ENCODE measurements at regions not wholly inside any gene's neighbourhood (a gene's known extent, or its start where the extent isn't known, plus 50 kb on each side); places are given as distances from the start of the nearest gene placed in this dataset.

- no peak for TF ChIP-seq CTCF (IDR thresholded peaks at IDR 0.05)
These were observed 120.0 kb upstream of the SEL1L start for GRCh38 chr14:81653626-81654025.

GRCh38 chr14:81655423-81656314 lies 122.0 kb upstream of the SEL1L start:
- no peaks in the 10 kb centered on the region for H3K36me3 ChIP-seq (ENCODE audit: control insufficient read depth, insufficient read depth, low read length)
- no peak overlapping the region for H2AFZ ChIP-seq
- no peak overlapping the region for H3K4me2 ChIP-seq (ENCODE audit: low read length)
- H3K4me3 ChIP-seq (ENCODE audit: low read depth, low read length) = no peak overlapping the region
- no peaks in the 10 kb centered on the region for H3K79me2 ChIP-seq
- no peaks in the 10 kb centered on the region for H3K27me3 ChIP-seq (ENCODE audit: control insufficient read depth, insufficient read depth, low read length)
- H3K9me3 ChIP-seq (ENCODE audit: control insufficient read depth, low read length) = no peaks in the 10 kb centered on the region
- H3K27ac ChIP-seq = no peak overlapping the region
- no peak for TF ChIP-seq CTCF (IDR thresholded peaks at IDR 0.05)
- H3K9ac ChIP-seq = no peak overlapping the region
- no peaks in the 10 kb centered on the region for H3K4me1 ChIP-seq

More at GRCh38 chr14:81653626-81654025, 120.0 kb upstream of the SEL1L start:
- Histone ChIP-seq H3K36me3 (ENCODE audit: control insufficient read depth, insufficient read depth, low read length) (no peaks in the 10 kb centered on the region), H3K4me2 (ENCODE audit: low read length) (no peak overlapping the region), H2AFZ (no peak overlapping the region), H3K4me3 (ENCODE audit: low read depth, low read length) (no peak overlapping the region), H3K27me3 (ENCODE audit: control insufficient read depth, insufficient read depth, low read length) (no peaks in the 10 kb centered on the region), H3K79me2 (no peaks in the 10 kb centered on the region), H3K9ac (no peak overlapping the region), H3K4me1 (no peaks in the 10 kb centered on the region), H3K27ac (no peak overlapping the region), H3K9me3 (ENCODE audit: control insufficient read depth, low read length) (no peaks in the 10 kb centered on the region)

GRCh38 chr14:81656811-81657210 lies 123.2 kb upstream of the SEL1L start:
- H3K36me3 ChIP-seq (ENCODE audit: control insufficient read depth, insufficient read depth, low read length) = no peaks in the 10 kb centered on the region
- no peak overlapping the region for H3K4me3 ChIP-seq (ENCODE audit: low read depth, low read length)
- no peak overlapping the region for H2AFZ ChIP-seq
- H3K27me3 ChIP-seq (ENCODE audit: control insufficient read depth, insufficient read depth, low read length) = no peaks in the 10 kb centered on the region
- no peak overlapping the region for H3K4me2 ChIP-seq (ENCODE audit: low read length)
- H3K4me1 ChIP-seq = no peaks in the 10 kb centered on the region
- no peak overlapping the region for H3K27ac ChIP-seq
- H3K9ac ChIP-seq = no peak overlapping the region
- no peak for TF ChIP-seq CTCF (IDR thresholded peaks at IDR 0.05)
- H3K79me2 ChIP-seq = no peaks in the 10 kb centered on the region
- H3K9me3 ChIP-seq (ENCODE audit: control insufficient read depth, low read length) = no peaks in the 10 kb centered on the region

- H3K9ac ChIP-seq = no peak overlapping the region
- H3K4me2 ChIP-seq (ENCODE audit: low read length) = no peak overlapping the region
- TF ChIP-seq CTCF (IDR thresholded peaks at IDR 0.05) = no peak
- no peak overlapping the region for H3K4me3 ChIP-seq (ENCODE audit: low read depth, low read length)
- no peak overlapping the region for H2AFZ ChIP-seq
- no peaks in the 10 kb centered on the region for H3K27me3 ChIP-seq (ENCODE audit: control insufficient read depth, insufficient read depth, low read length)
- H3K27ac ChIP-seq = no peak overlapping the region
- H3K36me3 ChIP-seq (ENCODE audit: control insufficient read depth, insufficient read depth, low read length) = no peaks in the 10 kb centered on the region
- peaks cover 2% of the 10 kb centered on the region for H3K4me1 ChIP-seq
- no peaks in the 10 kb centered on the region for H3K9me3 ChIP-seq (ENCODE audit: control insufficient read depth, low read length)
- no peaks in the 10 kb centered on the region for H3K79me2 ChIP-seq
These were observed 128.4 kb upstream of the SEL1L start for GRCh38 chr14:81662066-81662465.
